ENCODE measurements at regions not wholly inside any gene's neighbourhood (a gene's known extent, or its start where the extent isn't known, plus 50 kb on each side); places are given as distances from the start of the nearest gene placed in this dataset.
"Not testable (repeated sequence)": the region's sequence is repeated elsewhere in the genome, so short reads cannot be mapped to it uniquely, and the experiment has no call there.

GRCh38 chr11:39120890-39121289 is 2338.6 kb downstream of the LRRC4C start:
- no peak for FAIRE-seq

DNA sequence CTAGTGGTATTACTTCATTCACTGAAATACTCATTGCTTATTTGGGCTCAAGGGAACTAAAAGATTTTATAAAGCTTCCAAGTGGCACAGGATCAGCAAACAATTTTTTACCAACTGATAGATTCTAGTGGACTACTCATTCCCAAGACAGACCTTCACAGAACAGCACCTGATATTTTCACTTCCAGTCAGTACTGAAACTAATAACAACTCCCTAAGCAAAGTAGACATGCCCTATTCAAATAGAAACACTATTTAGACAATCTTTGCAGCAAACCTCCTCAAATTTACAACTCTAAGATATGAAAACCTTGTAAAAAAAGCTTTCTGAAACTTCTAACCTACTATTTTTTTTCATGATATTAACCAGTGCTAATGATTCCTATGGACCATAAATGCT is 2345.8 kb downstream of the LRRC4C start:
- no peak for FAIRE-seq

DNA sequence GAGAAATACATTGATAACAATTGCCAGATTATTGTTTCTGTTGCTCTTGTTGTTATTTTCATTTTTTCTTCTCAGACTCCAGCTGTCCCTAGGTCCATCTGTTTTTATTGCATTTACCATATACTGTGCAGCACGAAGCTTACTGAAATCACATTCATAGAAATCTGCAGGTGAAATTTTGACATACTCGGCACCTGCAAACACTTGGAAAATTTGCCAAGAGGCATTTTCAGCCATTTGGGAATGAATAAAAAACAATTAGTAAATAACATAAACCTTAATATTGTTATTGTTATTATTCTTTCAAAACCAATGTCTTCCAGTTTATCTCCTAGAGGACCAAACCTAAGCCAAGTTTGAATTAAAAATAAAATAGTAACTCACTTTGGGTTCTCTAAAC is 2357.2 kb downstream of the LRRC4C start:
- no peak for FAIRE-seq

DNA sequence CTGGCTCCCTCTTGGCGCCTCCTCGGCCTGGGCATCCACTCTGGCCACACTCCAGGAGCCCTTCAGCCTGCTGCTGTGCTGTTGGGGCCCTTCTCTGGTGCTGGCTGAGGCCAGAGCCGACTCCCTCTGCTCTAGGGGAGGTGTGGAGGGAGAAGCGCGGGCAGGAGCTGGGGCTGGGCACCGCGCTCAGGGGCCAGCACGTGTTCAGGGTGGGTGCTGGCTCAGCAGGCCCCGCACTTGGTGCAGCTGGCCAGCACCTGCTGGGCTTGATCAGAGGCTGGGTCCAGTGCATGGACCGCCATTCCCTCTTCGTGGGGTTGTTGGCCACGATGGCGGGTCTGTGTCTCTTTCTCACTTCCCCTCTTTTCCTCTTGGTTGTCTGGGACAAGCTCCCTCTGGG is 2381.0 kb downstream of the LRRC4C start:
- no peak for FAIRE-seq

DNA sequence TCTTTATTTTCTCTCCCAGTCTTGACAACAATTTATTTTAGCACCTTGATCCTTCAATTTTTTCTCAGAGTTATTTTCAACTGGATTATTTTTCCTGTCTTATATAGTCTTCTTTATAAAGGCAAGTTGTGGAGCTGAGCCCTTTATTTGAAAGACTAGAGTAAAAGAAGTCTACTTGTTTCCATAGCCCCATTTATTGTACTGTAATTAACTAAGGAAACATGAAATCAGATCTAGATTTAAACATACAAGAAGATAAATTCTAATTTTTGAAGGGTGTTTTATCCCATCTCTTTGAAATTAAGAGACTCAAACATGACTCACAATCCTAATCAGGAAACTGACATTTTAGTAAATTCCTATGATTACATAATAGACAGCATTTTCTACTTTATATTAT is 2421.8 kb downstream of the LRRC4C start:
- FAIRE-seq: no peak

- no peak for FAIRE-seq
Measured at GRCh38 chr11:39036021-39036420, 2423.4 kb downstream of the LRRC4C start.

GRCh38 chr11:39021539-39021938 is 2423.5 kb upstream of the RAG2 start:
- no peak for FAIRE-seq

- FAIRE-seq: no peak
Measured at GRCh38 chr11:39011797-39012196, 2413.8 kb upstream of the RAG2 start.

- FAIRE-seq: no peak
Measured at GRCh38 chr11:38990841-38991240, 2392.8 kb upstream of the RAG2 start.

GRCh38 chr11:38990139-38990538 is 2392.1 kb upstream of the RAG2 start:
- no peak for FAIRE-seq

- FAIRE-seq: no peak
Measured at GRCh38 chr11:38988908-38989307, 2390.9 kb upstream of the RAG2 start.

DNA sequence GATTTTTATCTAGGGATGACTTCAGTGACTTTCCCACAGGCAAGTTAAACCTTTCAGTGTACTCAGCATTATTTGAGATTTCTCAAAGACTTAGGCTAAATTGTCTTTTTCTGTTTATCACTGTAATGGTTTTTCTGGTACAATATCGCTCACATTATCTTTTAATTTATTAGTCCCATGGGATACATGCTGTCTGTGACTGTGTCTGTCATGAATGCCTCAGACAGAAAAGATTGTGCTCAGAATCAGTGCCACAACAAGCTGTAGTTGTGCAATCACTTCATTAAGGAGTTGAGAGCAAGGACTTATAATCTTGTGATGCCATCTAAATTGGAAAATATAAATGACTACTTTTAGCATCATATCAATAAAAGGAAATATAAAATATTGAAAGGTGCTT is 2374.2 kb upstream of the RAG2 start:
- FAIRE-seq: no peak

- FAIRE-seq: no peak
Measured at GRCh38 chr11:38971141-38971540, 2373.1 kb upstream of the RAG2 start.

- no peak for FAIRE-seq
Measured at GRCh38 chr11:38968951-38969350, 2370.9 kb upstream of the RAG2 start.

DNA sequence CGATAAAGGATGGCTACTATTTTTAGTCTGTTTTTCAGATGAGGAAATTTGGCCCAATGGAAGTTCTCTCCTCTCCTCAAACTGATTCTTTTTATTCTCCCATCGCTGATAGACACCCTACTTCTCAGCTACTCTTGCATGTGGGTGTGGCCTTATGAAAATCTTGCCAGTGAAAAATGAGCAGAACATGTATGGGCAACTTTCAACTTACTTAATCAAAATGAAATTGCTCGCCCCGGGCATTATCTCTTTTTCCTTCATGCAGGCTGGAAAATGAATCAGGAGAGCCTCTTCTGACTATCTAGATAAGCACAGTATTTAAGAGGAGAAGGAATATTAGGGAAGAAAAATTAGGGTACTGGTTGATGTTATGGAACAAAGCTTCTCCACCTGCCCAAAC is 2354.7 kb upstream of the RAG2 start:
- no peak for FAIRE-seq

DNA sequence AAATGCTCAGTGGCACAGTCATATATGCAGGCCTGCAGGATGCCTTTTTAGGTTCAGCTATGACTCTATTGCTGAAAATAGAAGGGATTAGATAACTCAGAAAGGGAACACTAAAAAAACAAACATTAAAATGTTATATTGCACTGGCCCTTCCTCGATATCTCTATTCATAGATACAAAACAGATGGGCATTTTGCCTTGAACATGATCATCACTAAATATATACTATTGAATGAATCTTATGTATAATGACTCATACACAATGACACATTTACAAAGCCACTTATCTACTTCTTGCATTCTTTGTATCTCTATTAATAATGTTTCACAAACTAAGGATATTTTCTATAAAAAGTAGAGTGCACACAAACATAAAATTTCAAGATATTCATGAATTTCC is 2352.8 kb upstream of the RAG2 start:
- FAIRE-seq: peak; percentile 9

- FAIRE-seq: no peak
Measured at GRCh38 chr11:38948392-38948791, 2350.4 kb upstream of the RAG2 start.

GRCh38 chr11:38937709-38938108 is 2339.7 kb upstream of the RAG2 start:
- FAIRE-seq: no peak

DNA sequence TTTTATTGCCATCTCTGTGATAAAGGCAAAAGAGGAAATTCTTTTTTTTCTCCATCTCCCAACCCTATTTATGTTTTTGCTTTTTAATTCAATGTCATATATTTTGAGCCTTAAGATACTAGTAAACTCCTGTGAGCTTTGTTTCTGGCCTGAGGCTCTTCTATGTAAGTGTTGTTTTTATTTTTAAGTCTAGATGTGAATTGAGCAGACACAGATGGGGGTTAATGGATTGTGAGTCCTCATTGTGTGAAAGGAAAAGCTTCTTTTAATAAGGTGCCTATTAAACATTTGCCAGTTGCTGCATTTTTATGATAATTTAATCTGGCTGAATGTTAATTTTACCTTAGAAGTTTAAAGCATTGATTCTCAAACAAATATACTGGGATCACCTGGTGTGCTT is 2337.9 kb upstream of the RAG2 start:
- no peak for FAIRE-seq

DNA sequence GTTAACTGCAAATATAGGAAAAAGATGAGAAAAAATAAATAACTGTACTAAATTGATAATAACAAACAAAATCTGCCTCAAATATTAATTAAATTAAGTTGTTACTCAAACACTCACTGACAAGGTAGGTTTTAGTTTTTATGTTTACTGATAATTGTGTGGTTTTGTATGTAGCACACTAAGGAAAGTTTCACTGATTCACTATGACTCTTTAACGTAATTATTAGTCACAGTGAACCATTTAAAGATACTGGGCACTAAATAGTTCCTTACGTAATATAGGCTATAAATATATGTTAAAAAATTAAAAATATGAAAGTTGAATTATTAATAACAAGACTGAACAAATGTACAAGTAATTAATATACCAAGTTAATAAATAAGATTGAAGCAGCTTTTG is 2330.0 kb upstream of the RAG2 start:
- FAIRE-seq: peak; percentile 35

DNA sequence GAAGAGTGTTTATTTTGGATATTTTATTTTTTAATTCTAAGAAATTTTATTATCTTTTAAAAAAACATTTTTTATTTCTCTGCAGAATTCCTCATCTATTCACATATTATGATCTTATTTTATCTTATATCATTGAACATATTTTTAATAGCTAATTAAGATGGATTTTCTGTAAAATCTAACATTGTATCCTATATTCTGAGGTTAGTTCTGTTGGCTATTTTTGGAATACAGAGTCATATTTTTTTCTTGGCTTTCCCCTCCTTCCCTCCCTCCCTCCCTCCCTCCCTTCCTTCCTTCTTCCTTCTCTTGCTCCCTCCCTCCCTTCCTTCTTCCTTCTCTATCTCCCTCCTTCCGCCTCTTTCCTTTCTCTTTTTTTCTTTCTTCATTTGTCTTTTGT is 2326.6 kb upstream of the RAG2 start:
- FAIRE-seq: no peak

- FAIRE-seq: no peak
Measured at GRCh38 chr11:38900211-38900610, 2302.2 kb upstream of the RAG2 start.

GRCh38 chr11:38894201-38894600 is 2296.2 kb upstream of the RAG2 start:
- not testable (repeated sequence) for FAIRE-seq

DNA sequence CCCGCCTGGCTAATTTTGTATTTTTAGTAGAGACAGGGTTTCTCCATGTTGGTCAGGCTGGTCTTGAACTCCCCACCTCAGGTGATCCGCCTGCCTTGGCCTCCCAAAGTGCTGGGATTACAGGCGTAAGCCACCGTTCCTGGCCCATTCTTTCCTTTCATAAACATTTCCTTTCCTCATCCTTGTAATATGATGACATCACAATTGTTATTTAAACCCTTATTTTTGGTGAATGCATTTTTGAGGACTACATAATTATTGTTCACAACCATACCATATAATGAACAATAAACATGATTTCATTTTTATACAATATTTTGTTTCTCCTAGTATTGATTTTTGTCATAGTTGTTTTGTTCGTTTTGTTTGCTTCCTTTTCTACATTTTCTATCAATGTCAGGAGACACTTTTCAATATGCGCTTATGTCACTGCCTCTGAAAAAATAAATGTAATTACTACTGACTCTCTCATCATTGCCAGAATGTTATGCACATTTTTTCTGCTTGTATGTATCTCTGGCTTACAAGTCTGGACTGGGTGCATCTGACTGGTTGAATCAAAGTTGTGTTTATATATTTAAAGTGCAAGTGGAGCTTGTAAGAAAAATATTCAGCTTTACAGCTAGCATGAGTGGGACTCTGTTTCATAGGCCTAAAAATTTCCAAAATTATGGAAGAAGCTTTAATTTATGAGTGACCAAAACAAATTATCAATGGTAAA is 2286.3 kb upstream of the RAG2 start:
- FAIRE-seq: no peak

DNA sequence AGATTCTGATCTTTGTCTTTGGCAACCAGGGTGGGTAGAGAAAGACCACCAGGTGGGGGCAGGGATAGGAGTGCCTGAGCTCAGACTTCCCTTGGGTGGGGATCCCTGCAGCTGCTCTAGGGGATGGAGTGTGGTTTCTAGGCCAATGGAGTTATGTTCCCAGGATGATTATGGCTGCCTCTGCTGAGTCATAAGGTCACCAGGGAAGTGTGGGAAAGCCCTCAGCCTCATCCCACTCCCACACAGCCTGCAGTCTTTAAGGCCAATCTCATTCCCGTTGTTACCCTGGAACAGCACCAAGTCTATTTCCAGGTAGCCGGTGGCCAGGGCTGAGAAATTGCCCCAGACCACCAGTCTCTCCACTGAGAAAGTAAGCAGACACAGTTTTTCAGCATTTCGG is 2269.3 kb upstream of the RAG2 start:
- FAIRE-seq: no peak

GRCh38 chr11:38865922-38866321 is 2267.9 kb upstream of the RAG2 start:
- no peak for FAIRE-seq
